AG09309 (cell line): ENCODE measurements at regions not wholly inside any gene's neighbourhood (a gene's known extent, or its start where the extent isn't known, plus 50 kb on each side); places are given as distances from the start of the nearest gene placed in this dataset.
A peak's percentile ranks its signal among the peaks of the same experiment; 100 is the strongest.

Experiments
- DNase-seq: peaks from one replicate; pipeline ENCODE4 v3.0.0-alpha.2; 2010; ENCODE audit warnings: low read depth
- H3K4me3 ChIP-seq: 2 replicates; pipeline ENCODE4 v1.5.1; 2011; ENCODE audit warnings: mild to moderate bottlenecking, low read depth, low read length, moderate library complexity; ENCODE audit not compliant: control insufficient read depth
- TF ChIP-seq, protein P1 (sequence below): IDR thresholded peaks from 2 replicates; pipeline ENCODE4 v1.5.1; 2011; ENCODE audit warnings: mild to moderate bottlenecking, low read depth, low read length, inconsistent platforms; ENCODE audit not compliant: insufficient read depth, control insufficient read depth; ENCODE audit errors: missing control alignments

GRCh38 chr20:25135031-25135430 is 53.1 kb upstream of the VSX1 start:
- DNase-seq: no peak
- TF ChIP-seq, protein P1, sequence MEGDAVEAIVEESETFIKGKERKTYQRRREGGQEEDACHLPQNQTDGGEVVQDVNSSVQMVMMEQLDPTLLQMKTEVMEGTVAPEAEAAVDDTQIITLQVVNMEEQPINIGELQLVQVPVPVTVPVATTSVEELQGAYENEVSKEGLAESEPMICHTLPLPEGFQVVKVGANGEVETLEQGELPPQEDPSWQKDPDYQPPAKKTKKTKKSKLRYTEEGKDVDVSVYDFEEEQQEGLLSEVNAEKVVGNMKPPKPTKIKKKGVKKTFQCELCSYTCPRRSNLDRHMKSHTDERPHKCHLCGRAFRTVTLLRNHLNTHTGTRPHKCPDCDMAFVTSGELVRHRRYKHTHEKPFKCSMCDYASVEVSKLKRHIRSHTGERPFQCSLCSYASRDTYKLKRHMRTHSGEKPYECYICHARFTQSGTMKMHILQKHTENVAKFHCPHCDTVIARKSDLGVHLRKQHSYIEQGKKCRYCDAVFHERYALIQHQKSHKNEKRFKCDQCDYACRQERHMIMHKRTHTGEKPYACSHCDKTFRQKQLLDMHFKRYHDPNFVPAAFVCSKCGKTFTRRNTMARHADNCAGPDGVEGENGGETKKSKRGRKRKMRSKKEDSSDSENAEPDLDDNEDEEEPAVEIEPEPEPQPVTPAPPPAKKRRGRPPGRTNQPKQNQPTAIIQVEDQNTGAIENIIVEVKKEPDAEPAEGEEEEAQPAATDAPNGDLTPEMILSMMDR: no peak
- no peak overlapping the region for H3K4me3 ChIP-seq

DNA sequence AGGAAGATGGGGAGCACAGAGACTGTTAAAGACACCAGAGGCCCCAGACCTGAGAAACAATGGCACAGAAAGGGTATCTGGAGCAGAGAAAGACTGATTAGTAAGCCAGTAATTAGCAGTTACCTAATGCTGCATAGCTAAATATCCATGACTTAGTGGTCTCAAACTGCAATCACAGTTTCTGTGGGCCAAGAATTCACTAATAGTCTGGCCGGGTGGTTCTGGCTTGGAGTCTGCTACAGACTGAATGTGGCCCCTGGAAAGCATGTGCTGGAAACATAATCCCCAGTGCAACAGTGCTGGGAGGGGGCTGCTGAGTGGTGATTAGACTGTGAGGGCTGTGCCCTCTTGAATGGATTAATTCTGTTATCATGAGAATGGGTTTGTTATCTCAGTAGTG is 54.1 kb upstream of the VSX1 start:
- DNase-seq: no peak
- H3K4me3 ChIP-seq: no peak overlapping the region
- TF ChIP-seq, protein P1: no peak

DNA sequence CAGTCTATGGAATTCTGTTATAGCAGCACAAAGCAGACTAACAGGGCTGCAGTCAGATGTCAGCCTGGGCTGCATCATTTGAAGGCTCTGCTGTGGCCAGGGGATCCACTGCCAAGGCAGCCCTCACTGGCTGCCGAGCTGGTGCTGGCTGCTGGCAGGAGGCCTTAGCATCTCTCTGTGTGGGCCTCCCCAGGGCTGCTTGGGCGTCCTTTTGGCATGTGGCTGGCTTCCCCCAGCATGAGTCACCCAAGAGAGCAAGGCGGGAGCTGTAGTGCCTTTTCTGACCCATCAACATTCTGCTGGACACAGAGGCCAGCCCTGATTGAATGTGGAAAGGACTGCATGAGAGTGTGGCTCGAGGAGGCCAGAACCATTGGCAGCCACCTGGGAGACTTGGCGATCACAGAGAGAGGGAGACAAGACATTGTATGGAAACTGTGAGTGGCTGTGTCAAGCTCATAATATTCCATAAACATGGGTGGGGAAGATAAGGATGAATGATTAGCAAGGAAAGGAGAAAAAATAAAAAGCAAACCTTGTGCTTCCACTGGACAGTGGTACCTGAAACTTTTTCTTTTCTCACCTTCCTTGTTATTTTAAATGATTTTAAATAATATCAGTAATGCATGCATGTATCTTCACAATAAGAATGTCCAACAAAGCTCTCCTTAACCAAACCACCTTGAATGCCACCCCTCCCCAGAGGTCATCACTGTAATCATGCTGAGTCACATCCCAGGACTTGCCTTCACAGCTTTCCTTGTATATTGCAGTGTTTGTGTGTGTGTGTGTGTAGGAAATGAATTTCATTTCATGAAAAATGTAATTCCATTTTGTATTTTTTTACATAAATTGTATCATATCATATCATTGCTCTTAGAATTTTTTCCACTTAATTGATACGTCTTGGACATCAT is 55.0 kb upstream of the VSX1 start:
- TF ChIP-seq, protein P1: no peak
- no peak overlapping the region for H3K4me3 ChIP-seq

DNA sequence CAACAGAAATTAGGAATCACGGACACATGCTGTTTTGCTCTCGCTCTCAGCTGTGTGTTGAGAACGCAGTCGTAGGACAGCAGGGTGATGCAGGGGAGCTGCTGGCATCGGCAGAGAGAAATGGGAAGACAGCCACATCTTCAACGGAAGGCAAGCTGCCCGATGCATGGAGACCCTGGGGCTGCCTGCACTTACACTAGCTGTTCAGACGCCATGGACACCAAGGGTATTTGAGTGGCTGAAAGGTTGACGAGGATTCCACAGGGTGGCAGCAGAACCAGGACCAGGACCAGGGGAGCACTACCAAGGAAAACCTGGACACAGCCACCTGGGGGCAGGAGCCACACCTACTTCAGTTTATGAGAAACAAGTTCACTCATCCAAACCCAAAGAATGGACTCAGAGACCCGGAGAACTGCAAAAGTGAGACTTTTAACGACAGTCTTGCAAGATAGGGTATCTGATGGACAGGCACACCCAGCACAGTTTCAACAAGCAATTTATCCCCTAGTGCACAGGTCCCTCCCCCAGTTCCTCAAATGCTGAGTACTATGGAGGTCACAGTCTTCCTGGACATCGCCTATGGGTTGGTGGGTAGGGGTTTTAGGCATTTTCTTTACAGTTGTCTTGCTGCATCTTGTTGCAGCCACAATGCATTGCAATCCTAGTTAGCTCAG is 56.3 kb upstream of the ENTPD6 start:
- TF ChIP-seq, protein P1: no peak
- no peak overlapping the region for H3K4me3 ChIP-seq
- DNase-seq: no peak

More for the DNA sequence above, 55.0 kb upstream of the VSX1 start:
- peak; percentile 79 for DNase-seq

DNA sequence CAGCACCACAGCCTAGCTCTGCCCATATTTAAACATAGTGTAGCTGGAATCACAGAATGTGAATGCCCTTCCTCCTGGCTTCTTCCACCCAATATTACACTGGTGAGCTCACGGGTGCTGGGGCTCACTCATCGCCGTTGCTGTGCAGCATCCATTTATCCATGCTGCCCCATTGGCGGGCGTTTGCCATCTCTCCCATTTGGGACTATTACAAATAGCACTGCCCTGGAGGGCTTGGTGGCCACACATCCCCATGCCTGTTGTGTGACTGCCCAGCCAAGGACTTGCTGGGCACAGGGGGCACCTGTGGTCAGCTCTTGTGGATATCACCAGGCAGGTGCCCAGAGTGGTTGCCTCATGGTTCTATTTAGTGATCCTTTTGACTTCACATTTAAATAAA is 54.5 kb upstream of the ENTPD6 start:
- no peak overlapping the region for H3K4me3 ChIP-seq
- TF ChIP-seq, protein P1: no peak
- DNase-seq: no peak

- H3K4me3 ChIP-seq: no peak overlapping the region
- TF ChIP-seq, protein P1: no peak
- DNase-seq: no peak
Measured at GRCh38 chr20:25142435-25142834, 53.1 kb upstream of the ENTPD6 start.
